ENCODE measurements at regions not wholly inside any gene's neighbourhood (a gene's known extent, or its start where the extent isn't known, plus 50 kb on each side); places are given as distances from the start of the nearest gene placed in this dataset.

- no peak for DNase-seq (ENCODE audit: low read depth)
- no peak overlapping the region for H3K4me3 ChIP-seq (ENCODE audit: low read length)
- no peak for TF ChIP-seq CTCF (conservative IDR thresholded peaks at IDR 0.05; ENCODE audit: low read depth, low read length)
Measured at GRCh38 chr16:85443116-85443515, 170.0 kb upstream of the GSE1 start.

DNA sequence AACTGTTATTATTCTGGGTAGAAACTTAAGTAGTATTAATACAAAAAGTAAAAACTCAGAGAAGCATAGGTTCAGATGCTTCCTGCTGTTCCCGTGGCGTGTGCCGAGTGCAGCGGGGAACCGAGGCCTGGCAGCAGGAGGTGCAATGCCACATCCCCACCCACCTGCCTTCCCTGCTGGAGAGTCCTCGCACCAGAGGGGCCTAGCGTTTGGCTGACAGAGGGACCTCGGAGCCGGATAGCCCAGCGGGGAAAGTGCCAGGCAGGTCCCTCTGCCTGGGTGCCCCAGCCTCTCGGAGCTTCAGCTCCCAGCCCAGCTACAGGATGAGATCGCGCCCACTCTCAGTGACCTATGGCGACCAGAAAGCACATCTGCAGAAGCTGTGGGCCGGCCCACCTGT is 169.6 kb upstream of the GSE1 start:
- no peak for TF ChIP-seq CTCF (conservative IDR thresholded peaks at IDR 0.05; ENCODE audit: low read depth, low read length)
- no peak overlapping the region for H3K4me3 ChIP-seq (ENCODE audit: low read length)
- DNase-seq (ENCODE audit: low read depth) = no peak

GRCh38 chr16:85445064-85445778 is 167.9 kb upstream of the GSE1 start:
- TF ChIP-seq CTCF (conservative IDR thresholded peaks at IDR 0.05; ENCODE audit: low read depth, low read length) = no peak
- DNase-seq (ENCODE audit: low read depth) = no peak

GRCh38 chr16:85445779-85446222 is 167.3 kb upstream of the GSE1 start:
- no peak overlapping the region for H3K4me3 ChIP-seq (ENCODE audit: low read length)
- no peak for TF ChIP-seq CTCF (conservative IDR thresholded peaks at IDR 0.05; ENCODE audit: low read depth, low read length)
- DNase-seq (ENCODE audit: low read depth) = no peak

More at GRCh38 chr16:85445064-85445778, 167.9 kb upstream of the GSE1 start:
- H3K4me3 ChIP-seq (ENCODE audit: low read length) = no peak overlapping the region

DNA sequence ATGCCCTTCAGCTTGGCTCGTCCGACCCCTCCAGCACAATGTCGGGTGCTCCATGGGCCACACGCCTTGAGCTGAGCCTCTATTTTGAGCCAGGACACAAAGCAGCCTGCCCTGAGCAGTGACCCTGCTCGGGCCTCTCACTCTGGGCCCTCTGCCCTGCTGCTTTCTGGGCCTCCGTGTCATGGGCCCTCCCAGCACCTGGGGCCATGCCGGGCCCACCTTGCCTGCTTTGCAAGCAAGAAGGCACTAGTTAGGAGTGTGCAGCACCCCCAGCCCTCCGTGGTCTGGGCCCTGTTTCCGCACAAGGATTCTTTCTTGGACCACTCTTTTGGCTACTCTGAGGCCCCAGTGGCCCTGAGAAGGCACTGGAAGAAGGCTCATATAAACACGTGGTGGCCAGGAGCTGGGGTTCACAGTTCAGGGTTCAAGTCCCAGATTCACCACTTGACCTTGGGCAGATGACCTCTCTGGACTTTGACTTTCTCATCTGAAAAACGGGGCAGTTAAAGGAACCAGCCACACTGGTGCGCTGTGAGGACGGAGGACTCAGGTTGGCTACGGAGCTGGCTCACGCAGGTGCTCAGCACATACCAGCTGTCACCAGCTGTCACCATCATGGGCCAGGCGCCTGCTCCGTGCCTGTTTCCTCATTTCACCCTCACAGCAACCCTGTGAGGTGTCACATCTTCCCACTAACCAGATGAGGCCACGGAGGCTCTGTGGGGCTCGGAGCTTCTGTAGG is 166.0 kb upstream of the GSE1 start:
- no peak for DNase-seq (ENCODE audit: low read depth)
- H3K4me3 ChIP-seq (ENCODE audit: low read length) = no peak overlapping the region
- no peak for TF ChIP-seq CTCF (conservative IDR thresholded peaks at IDR 0.05; ENCODE audit: low read depth, low read length)

GRCh38 chr16:85447693-85448313 is 165.3 kb upstream of the GSE1 start:
- no peak for TF ChIP-seq CTCF (conservative IDR thresholded peaks at IDR 0.05; ENCODE audit: low read depth, low read length)
- no peak for DNase-seq (ENCODE audit: low read depth)
- no peak overlapping the region for H3K4me3 ChIP-seq (ENCODE audit: low read length)
